Suprapubic skin (tissue), 3 donors: ENCODE measurements at regions not wholly inside any gene's neighbourhood (a gene's known extent, or its start where the extent isn't known, plus 50 kb on each side); places are given as distances from the start of the nearest gene placed in this dataset.

Experiments used
- EP300 ChIP-seq: sonication (generic); formaldehyde crosslinking; IDR thresholded peaks from one replicate; pipeline ENCODE4 v1.6.1; 2017; ENCODE audit warnings: antibody characterized with exemption
- TF ChIP-seq, protein P1 (sequence below), 2 donors: fragments of 200-600 bp in 1 of 2; fragments of 450-650 bp in 1 of 2; sonication (generic) in 1 of 2; IDR thresholded peaks; one replicate each; pipeline ENCODE4 v1.5.1; 2016 to 2019; ENCODE audit warnings: antibody characterized with exemption in 2 of 2, mild to moderate bottlenecking in 1 of 2, moderate library complexity in 1 of 2

GRCh38 chr14:61213191-61213621, 67.9 kb downstream of the TMEM30B start:
- TF ChIP-seq, protein P1, sequence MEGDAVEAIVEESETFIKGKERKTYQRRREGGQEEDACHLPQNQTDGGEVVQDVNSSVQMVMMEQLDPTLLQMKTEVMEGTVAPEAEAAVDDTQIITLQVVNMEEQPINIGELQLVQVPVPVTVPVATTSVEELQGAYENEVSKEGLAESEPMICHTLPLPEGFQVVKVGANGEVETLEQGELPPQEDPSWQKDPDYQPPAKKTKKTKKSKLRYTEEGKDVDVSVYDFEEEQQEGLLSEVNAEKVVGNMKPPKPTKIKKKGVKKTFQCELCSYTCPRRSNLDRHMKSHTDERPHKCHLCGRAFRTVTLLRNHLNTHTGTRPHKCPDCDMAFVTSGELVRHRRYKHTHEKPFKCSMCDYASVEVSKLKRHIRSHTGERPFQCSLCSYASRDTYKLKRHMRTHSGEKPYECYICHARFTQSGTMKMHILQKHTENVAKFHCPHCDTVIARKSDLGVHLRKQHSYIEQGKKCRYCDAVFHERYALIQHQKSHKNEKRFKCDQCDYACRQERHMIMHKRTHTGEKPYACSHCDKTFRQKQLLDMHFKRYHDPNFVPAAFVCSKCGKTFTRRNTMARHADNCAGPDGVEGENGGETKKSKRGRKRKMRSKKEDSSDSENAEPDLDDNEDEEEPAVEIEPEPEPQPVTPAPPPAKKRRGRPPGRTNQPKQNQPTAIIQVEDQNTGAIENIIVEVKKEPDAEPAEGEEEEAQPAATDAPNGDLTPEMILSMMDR (IDR thresholded peaks at IDR 0.05), result no peak
- TF ChIP-seq EP300, result no peak
